ENCODE measurements at regions not wholly inside any gene's neighbourhood (a gene's known extent, or its start where the extent isn't known, plus 50 kb on each side); places are given as distances from the start of the nearest gene placed in this dataset.

DNA sequence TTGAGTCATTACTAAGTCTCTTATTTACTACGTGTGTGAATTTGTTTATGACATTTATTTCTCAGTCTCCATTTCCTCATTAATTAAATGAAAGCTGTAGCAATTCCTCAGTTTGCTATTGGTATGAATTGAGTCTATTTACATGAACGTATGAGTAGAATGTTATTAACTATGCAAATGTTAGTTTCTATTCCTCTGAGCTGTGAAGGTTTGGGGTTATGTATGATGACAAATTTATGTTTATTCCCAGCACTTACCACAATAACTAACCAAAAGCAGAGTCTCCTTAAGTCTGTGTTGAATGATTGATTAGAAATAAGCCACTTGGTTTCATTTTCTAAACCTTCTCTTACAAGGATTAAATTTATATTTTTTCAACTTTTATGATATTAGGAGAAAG lies 1340.9 kb downstream of the FSCB start:
- TF ChIP-seq ZFX (IDR thresholded peaks at IDR 0.05), result no peak
- TF ChIP-seq, protein P1, sequence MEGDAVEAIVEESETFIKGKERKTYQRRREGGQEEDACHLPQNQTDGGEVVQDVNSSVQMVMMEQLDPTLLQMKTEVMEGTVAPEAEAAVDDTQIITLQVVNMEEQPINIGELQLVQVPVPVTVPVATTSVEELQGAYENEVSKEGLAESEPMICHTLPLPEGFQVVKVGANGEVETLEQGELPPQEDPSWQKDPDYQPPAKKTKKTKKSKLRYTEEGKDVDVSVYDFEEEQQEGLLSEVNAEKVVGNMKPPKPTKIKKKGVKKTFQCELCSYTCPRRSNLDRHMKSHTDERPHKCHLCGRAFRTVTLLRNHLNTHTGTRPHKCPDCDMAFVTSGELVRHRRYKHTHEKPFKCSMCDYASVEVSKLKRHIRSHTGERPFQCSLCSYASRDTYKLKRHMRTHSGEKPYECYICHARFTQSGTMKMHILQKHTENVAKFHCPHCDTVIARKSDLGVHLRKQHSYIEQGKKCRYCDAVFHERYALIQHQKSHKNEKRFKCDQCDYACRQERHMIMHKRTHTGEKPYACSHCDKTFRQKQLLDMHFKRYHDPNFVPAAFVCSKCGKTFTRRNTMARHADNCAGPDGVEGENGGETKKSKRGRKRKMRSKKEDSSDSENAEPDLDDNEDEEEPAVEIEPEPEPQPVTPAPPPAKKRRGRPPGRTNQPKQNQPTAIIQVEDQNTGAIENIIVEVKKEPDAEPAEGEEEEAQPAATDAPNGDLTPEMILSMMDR (conservative IDR thresholded peaks at IDR 0.05), result no peak
- no peak overlapping the region for H3K27ac ChIP-seq

DNA sequence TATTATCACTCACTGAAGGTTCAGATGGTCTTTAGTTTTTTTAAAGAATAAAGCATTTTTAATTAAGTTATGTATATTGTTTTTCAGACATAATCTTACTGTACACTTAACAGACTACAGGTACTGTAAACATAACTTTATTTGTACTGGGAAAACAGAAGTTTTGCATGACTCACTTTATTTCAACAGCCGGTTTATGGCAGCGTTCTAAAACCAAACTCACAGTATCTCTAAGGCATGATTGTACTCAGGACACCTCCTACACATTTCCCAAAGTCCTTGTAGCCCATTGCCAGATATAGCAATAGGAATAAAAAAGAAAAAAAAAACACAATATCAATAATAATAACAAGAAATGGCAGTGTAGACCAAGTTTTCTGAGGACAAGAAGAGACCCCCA lies 1341.4 kb downstream of the FSCB start:
- no peak overlapping the region for H3K27ac ChIP-seq
- TF ChIP-seq ZFX (IDR thresholded peaks at IDR 0.05), result no peak
- TF ChIP-seq, protein P1 (conservative IDR thresholded peaks at IDR 0.05), result no peak

DNA sequence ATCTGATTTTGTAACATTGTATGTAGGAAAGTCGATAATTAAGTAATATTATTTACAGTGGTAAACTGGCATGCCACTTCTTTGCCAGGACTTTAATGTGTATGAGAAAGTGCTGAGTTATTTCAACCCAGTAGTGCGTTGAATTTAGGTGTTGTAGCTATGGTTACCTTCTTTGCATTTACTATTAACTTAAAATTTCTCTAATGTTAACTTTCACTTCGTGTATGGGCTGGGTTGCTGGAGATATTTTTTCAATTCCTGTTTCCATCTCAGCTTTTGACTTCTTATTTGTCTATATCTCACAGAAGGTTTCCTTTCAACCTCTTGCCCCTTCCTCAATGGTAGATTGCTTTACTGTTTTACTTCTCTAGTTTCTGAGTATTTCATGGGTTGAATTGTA lies 1345.6 kb downstream of the FSCB start:
- no peak for TF ChIP-seq ZFX (IDR thresholded peaks at IDR 0.05)
- TF ChIP-seq, protein P1 (conservative IDR thresholded peaks at IDR 0.05), result no peak
- no peak overlapping the region for H3K27ac ChIP-seq

DNA sequence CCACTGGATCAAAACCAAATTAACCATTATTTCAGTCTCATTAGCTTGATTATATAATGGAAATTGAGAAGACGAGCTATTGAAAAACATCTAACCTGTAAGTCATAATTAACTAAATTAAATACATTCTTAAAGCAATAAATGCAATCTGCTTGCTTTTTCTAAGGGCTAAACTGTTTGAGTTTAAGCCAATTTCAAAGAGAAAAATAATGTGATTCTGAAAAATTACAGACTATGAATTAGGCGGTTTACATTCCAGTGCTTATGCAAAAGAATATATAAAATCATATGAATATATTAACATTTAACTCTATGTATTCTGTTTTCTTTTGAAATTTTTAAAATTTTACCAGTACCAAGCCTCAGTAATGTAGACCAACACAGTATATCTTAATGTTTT lies 1349.4 kb downstream of the FSCB start:
- no peak overlapping the region for H3K27ac ChIP-seq
- TF ChIP-seq ZFX (IDR thresholded peaks at IDR 0.05), result no peak
- TF ChIP-seq, protein P1 (conservative IDR thresholded peaks at IDR 0.05), result no peak

DNA sequence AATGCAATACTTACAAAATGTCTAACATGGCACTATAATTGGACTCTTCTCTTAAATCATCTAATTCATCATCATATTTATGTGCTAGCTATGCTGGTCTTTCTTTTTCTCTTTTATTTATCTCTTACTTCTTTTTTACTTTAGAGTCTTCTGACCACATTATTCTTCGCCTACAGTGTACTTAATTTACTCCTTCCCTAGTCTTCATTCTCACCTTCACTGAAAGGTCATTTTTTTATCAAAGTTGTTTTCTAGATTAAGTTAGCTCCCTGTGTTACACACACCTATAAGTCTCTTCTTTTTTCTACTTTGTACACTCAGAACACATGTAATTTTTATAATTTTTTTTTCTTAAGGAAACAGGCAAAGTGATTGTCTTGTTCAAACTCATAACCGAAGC lies 1351.2 kb downstream of the FSCB start:
- H3K27ac ChIP-seq, result no peak overlapping the region
- TF ChIP-seq, protein P1 (conservative IDR thresholded peaks at IDR 0.05), result no peak
- no peak for TF ChIP-seq ZFX (IDR thresholded peaks at IDR 0.05)

DNA sequence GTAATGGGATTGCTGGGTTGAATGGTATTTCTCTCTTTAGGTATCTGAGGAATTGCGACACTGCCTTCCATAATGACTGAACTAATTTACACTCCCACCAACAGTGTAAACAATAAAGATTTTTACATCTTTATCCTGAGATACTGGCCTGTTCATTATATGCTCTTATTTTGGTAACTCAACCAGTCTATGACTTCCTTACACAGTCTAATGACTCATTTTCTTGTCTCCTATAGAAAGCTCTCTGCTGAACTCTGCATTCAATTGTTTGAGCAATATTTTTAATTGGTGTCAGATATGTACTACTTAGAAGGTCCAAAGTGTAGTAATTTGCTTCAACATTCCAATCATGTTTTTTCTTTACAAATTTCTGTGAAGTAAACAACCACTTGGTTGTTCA lies 1351.8 kb downstream of the FSCB start:
- H3K27ac ChIP-seq, result no peak overlapping the region
- TF ChIP-seq, protein P1 (conservative IDR thresholded peaks at IDR 0.05), result no peak
- TF ChIP-seq ZFX (IDR thresholded peaks at IDR 0.05), result no peak

DNA sequence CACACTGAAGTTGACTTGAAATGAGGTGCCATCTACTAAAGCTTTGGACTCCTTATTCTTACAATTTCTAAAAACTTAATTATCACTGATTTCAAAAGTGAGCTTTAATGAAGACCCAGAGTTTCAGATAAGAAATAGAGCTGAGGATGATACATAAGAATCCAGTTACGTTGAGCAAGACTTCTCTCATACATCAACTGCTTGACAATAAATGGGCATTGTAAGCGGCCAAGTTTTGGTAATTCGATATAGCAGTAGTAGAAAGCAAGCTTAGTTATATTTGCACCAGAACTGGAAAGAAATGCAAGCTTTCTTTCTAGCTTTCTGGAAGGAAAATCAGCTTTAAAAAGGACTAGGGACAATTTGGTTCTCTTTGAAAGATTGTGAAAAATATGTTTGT lies 1359.6 kb downstream of the FSCB start:
- TF ChIP-seq, protein P1 (conservative IDR thresholded peaks at IDR 0.05), result no peak
- TF ChIP-seq ZFX (IDR thresholded peaks at IDR 0.05), result no peak
- no peak overlapping the region for H3K27ac ChIP-seq
